NCI-H748 (cell line): ENCODE measurements at regions not wholly inside any gene's neighbourhood (a gene's known extent, or its start where the extent isn't known, plus 50 kb on each side); places are given as distances from the start of the nearest gene placed in this dataset.
A peak's percentile ranks its signal among the peaks of the same experiment; 100 is the strongest.
"Not testable (repeated sequence)": the region's sequence is repeated elsewhere in the genome, so short reads cannot be mapped to it uniquely, and the experiment has no call there.

Experiments used
- DNase-seq: peaks from one replicate; lab custom pipeline; 2025; ENCODE audit not compliant: unreplicated experiment; lab: John Stamatoyannopoulos, UW

- not testable (repeated sequence) for DNase-seq
Observed at GRCh38 chr6:164339442-164339841, 924.9 kb downstream of the QKI start.

DNA sequence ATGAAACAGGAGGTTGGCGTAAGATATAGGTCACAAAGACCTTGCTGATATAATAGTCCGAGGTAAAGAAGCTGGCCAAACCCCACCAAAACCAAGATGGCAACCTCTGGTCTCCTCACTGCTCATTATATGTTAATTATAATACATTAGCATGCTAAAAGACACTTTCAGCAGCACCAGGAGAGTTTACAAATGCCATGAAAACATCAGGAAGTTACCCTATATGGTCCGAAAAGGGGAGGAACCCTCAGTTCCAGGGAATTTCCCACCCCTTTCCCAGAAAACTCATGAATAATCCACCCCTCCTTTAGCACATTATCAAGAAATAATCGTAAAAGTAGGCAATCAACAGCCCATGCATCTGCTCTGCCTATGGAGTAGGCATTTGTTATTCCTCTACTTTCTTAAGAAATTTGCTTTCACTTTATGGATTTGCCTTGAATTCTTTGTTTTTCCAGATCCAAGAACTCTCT is 923.4 kb downstream of the QKI start:
- DNase-seq, result no peak

- no peak for DNase-seq
Observed at GRCh38 chr6:164337024-164337924, 922.8 kb downstream of the QKI start.

DNA sequence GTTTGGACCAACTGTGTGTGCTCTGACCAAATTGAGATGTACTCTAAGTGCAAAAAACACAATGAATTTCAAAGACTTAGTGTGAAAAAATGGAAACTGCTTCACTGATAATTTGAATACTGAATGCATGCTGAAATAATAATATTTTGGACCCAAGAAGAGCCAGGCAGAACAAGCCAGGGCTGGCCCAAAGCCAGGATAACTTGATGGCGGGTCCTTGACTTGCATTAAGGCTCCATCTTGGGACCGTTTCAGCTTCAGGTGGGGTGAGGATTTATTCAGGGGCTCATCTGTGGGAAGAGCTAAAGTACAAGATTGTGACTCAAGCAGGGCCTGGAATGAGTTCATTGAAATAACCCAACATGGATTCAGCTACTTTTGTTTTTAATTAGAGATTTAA is 921.9 kb downstream of the QKI start:
- DNase-seq, result no peak

DNA sequence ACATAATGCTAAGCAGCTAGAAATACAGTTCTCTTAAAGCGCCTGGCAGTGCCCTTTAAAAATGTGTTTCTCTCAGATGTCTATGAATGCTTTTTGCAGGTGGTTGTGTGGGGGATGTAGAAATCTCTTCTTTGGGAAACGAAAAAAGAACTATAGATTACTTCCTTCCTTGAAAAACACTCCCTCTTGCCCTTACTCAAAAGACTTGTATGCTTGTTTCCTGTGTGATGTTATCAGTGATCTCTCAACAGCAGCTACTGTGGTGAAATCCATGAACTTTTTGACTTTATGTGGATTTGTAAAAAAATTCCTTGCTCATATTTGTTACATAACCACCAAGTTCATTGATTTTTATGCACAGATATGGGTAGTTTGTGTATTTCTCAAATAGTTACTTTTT is 916.5 kb downstream of the QKI start:
- DNase-seq, result no peak

DNA sequence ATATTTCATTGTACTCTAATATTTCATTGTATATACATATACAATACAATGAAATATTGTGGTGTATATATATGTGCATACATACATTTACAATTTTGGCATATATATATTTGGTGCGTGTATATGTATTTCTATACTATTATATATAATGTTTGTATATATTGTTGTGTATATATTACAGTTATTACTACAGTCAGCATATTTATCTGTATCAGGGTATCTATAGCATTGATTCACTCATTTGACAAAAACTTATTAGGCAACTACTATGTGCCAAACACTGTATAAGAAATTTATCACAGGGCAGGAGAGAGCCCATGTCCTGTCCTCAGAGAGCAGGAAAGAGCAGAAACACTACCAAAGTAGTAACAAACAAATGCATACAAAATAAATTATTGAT is 910.6 kb downstream of the QKI start:
- DNase-seq, result no peak

GRCh38 chr6:164322533-164322932 is 908.0 kb downstream of the QKI start:
- DNase-seq, result no peak

DNA sequence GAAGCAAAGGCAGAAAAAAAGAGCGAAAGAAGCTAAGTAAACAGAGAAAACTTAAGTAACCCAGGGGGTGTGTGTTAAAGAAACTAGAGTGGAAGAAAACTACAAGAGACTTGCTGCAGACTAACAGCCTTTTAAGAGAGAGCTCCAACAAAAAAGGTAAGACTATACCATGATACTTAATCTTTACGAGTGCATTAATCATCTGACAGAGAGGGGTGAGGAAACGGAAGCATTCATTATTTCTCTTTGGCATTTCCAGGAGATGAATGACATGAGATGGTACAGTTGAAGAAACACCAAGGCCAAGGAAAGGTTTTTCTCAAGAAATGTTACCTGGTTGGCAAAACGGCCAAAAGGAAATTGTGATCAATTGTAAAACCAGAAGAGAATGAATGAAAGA is 906.8 kb downstream of the QKI start:
- DNase-seq, result no peak

GRCh38 chr6:164315376-164315775 is 900.9 kb downstream of the QKI start:
- DNase-seq, result no peak

GRCh38 chr6:164308339-164308738 is 893.8 kb downstream of the QKI start:
- no peak for DNase-seq

GRCh38 chr6:164303102-164303964 is 888.8 kb downstream of the QKI start:
- DNase-seq, result no peak

DNA sequence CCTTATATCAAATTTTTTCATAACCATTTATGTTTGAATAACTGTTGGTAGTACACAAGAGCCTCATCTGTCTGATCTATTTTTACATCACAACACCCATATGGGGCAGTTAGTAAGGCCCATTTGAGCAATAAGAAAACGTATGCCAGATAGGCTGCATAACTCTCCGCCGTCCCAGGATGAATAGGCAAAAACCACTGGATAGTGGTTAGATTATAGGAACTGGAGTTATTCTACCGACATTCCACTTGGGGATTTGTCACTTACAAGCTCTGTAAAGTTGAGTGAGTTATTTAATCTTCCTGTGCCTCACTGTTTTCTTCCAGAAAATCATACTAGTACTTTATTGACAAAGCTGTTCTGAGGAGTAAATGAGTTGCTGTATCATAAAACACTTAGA is 881.9 kb downstream of the QKI start:
- no peak for DNase-seq

DNA sequence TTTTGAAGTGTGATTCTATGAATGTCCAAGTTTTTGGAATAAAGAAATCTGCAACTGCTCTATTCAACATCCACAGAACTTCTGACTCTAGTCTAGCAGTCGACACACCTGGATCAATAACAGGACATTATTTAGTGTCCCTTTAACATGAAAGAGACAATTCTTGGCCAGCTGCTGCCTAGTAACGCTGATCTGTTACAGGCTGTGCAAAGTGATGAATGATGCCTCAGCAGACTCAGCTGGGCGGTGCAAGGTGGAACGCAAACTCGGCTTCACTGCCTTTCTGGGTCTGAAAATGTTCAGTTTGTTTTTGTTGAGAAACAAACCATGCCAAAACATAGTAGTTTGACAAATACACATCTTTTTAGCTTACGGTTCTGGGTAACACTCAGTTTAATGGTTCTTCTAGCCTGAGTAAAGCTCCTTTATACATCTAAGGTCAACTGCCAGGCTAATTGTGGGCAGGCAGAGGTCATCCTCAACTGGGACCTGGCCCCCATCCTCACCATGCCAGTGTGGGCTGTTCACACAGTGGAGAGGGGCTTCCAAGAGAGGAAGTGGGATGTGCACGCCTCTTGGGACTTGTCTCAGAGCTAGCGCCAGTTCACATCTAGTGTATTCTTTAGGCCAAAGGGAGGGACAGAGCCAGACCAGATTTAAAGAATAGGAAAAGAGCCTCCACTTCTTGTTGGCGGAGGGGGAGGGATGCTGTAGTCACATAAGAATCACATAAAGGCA is 879.7 kb downstream of the QKI start:
- DNase-seq, result no peak

GRCh38 chr6:164291224-164291623 is 876.7 kb downstream of the QKI start:
- no peak for DNase-seq

GRCh38 chr6:164290101-164290500 is 875.6 kb downstream of the QKI start:
- no peak for DNase-seq

GRCh38 chr6:164286011-164286410 is 871.5 kb downstream of the QKI start:
- DNase-seq, result peak; percentile 30

GRCh38 chr6:164283574-164283973 is 869.1 kb downstream of the QKI start:
- DNase-seq, result peak; percentile 16

- DNase-seq, result no peak
Observed at GRCh38 chr6:164276211-164276610, 861.7 kb downstream of the QKI start.

DNA sequence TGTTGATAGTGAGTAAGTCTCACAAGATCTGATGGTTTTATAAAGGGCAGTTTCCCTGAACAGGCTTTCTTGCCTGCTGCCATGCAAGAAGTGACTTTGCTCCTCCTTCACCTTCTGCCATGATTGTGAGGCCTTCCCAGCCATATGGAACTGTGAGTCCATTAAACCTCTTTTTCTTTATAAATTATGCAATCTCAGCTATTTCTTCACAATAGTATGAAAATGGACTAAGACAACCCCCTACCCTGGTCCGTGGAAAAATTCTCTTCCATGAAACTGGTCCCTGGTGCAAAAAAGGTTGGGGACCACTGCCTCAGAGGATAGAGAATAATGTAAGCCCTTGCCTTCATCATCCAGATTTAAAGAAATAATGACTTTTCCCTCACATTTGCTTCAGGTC is 861.3 kb downstream of the QKI start:
- DNase-seq, result no peak

DNA sequence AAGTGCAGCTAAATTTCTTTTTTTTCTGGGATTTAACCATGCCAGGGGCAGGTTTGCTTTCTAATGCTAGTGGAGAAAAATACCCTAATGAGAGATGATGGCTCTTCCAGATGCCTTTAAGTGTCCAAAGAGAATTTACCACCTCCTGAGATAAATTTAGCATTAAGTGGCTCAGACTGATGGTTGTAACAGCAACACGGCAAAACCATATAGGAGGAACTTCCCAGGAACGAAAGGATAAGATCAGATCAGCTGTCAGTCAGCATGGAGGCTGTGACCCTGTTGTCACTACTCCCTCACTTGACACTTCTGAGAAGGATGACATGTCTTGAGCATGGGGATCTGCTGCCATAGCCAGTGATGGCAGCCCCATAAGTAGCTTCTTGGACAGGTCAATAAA is 860.0 kb downstream of the QKI start:
- DNase-seq, result no peak

DNA sequence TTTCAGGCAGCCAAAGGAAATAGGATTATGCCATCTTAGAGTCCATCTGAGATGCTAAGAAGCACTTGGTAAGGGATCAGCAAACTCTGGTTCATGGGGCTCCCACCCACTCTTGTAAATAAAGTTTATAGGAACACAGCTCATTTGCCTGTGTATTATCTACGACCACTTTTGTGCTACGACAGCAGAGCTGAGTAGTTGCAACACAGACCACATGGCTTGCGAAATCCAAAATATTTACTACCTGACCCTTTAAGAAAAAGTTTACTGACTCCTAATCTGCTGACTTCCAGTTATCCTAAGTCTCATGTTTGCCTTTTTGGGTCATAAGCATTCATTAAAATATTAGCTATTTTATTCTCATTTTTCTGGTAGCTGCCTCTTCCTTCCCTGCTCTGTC is 859.0 kb downstream of the QKI start:
- no peak for DNase-seq
